GM10248 (cell line): ENCODE measurements at regions not wholly inside any gene's neighbourhood (a gene's known extent, or its start where the extent isn't known, plus 50 kb on each side); places are given as distances from the start of the nearest gene placed in this dataset.

Source experiments
- CTCF ChIA-PET: fragments of 300-600 bp; sonication (Branson Sonifier 250); formaldehyde crosslinking; extraction: SDS; loops from one replicate; lab custom pipeline; 2021; ENCODE audit warnings: antibody characterized with exemption; lab: Yijun Ruan, JAX
- POLR2A ChIA-PET: fragments of 350-650 bp; sonication (Branson Sonifier 250); formaldehyde crosslinking; extraction: SDS; loops from one replicate; lab custom pipeline; 2020; ENCODE audit warnings: antibody characterized with exemption; lab: Yijun Ruan, JAX
- DNase-seq: peaks from one replicate; pipeline ENCODE4 v3.0.0; 2012; ENCODE audit errors: extremely low spot score
- TF ChIP-seq, protein P1 (sequence below): IDR thresholded peaks from 2 replicates; pipeline ENCODE4 v1.5.1; 2012; ENCODE audit warnings: mild to moderate bottlenecking, low read depth; ENCODE audit errors: extremely low read depth, missing control alignments, control extremely low read depth

GRCh38 chr17:70313086-70313852 is 143.9 kb downstream of the KCNJ2 start:
- DNase-seq, result no peak
- ChIA-PET CTCF (interaction anchor here (0.7 kb wide), 1 partner anchor 9 kb away, joined by 3 read pairs; no protein-coding TSS in a partner anchor), POLR2A (no interaction called here)
- TF ChIP-seq, protein P1, sequence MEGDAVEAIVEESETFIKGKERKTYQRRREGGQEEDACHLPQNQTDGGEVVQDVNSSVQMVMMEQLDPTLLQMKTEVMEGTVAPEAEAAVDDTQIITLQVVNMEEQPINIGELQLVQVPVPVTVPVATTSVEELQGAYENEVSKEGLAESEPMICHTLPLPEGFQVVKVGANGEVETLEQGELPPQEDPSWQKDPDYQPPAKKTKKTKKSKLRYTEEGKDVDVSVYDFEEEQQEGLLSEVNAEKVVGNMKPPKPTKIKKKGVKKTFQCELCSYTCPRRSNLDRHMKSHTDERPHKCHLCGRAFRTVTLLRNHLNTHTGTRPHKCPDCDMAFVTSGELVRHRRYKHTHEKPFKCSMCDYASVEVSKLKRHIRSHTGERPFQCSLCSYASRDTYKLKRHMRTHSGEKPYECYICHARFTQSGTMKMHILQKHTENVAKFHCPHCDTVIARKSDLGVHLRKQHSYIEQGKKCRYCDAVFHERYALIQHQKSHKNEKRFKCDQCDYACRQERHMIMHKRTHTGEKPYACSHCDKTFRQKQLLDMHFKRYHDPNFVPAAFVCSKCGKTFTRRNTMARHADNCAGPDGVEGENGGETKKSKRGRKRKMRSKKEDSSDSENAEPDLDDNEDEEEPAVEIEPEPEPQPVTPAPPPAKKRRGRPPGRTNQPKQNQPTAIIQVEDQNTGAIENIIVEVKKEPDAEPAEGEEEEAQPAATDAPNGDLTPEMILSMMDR, result no peak

GRCh38 chr17:70314096-70314495 is 144.8 kb downstream of the KCNJ2 start:
- TF ChIP-seq, protein P1, result no peak
- CTCF ChIA-PET, result interaction anchor here (0.7 to 2.3 kb wide), 2 partner anchors 10 to 16 kb away, joined by 3 to 5 read pairs; no protein-coding TSS in a partner anchor
- no peak for DNase-seq
- POLR2A ChIA-PET, result no interaction called here

DNA sequence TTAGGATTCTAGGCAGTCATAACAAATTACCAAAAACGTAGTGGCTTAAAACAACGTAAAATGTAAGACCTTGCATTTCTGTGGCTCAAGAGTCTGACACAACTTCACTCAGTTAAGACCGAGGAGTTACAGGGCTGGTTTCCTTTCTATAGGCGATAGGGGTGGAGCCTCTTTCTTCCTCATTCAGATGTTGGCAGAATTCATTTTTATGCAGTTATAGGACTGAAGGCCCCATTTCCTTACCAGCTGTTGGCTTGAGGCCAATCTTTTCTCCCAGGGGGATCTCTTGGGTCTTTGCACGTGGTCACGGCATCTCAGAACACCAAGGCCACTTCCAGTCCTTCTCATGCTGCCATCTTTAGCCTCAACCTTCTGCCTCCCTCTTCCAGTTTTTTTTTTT is 145.2 kb downstream of the KCNJ2 start:
- ChIA-PET POLR2A (no interaction called here), CTCF (interaction anchor here (2.3 kb wide), 1 partner anchor 15 kb away, joined by 5 read pairs; no protein-coding TSS in a partner anchor)
- TF ChIP-seq, protein P1, result no peak

DNA sequence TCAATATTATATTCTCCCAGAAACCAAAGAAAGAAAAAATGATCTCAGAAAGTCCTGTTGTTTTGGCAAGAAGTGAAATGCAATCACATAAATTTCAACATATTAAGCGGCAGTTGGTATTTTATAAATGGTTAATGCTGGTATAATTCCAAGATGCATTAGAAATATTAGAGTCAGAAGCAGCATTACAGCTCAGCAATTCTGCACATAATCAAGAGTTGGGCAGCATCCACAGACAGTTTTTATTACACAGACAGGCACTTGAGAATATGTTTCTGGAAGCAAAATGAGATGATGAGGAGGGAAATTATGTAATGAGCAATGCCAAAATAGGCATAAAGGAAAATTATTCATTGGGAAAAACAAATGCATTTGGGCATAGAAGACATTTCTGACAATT is 148.1 kb downstream of the KCNJ2 start:
- TF ChIP-seq, protein P1, result no peak
- POLR2A ChIA-PET, result no interaction called here
- CTCF ChIA-PET, result no interaction called here
- no peak for DNase-seq

More for the DNA sequence above, 145.2 kb downstream of the KCNJ2 start:
- no peak for DNase-seq

DNA sequence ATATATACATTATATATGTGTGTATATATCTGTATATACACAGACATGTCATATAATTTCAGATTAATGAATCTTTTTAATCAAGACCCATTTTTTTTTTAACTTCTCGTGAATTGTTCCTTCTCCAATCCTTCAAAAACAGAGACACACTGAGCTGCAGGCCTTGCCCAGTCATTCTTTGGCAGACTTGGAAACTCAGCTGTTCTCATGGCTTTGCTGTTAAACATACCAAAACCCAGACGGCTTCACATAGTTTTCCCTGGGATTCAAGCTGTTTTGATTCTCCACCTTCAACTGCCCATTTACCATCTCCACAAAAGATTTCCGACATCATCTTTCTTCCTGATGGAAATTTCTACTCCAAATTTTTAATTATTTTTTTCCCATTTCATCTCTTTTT is 148.7 kb downstream of the KCNJ2 start:
- ChIA-PET CTCF (no interaction called here), POLR2A (no interaction called here)
- TF ChIP-seq, protein P1, result no peak
- no peak for DNase-seq

DNA sequence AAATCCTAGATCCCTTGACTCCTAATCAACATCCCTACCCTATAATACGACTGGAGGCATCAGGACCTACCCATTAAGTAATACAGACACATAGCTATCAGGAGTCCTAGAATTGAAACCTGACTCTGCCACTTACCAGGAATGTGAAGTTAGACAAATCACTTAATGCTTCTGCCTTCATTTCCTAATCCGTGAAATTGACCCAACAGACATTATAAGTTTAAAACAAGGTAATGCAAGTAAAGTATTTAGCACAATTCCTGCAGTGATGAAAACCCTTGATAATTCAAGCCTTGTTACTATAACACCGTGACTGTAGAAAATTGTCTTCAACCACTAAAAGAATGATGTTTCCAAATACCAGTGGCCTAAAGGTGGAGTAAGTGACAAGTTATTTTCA is 150.2 kb downstream of the KCNJ2 start:
- ChIA-PET POLR2A (no interaction called here), CTCF (interaction anchor here (1.2 kb wide), 1 partner anchor 16 kb away, joined by 3 read pairs; no protein-coding TSS in a partner anchor)

More for the DNA sequence above, 150.2 kb downstream of the KCNJ2 start:
- no peak for DNase-seq
- TF ChIP-seq, protein P1, result no peak
